GM21786 (cell line): ENCODE measurements at regions not wholly inside any gene's neighbourhood (a gene's known extent, or its start where the extent isn't known, plus 50 kb on each side); places are given as distances from the start of the nearest gene placed in this dataset.
A peak's percentile ranks its signal among the peaks of the same experiment; 100 is the strongest.

ENCODE experiments used
- ATAC-seq: cut with Tn5 transposase; IDR thresholded peaks from one replicate; pipeline ENCODE4 v1.9.1; 2021; ENCODE audit not compliant: unreplicated experiment

- no peak for ATAC-seq
Measured at GRCh38 chr6:25061289-25061936, 125.7 kb upstream of the RIPOR2 start.

GRCh38 chr6:25062070-25062811, 126.5 kb upstream of the RIPOR2 start:
- no peak for ATAC-seq

GRCh38 chr6:25064006-25064405, 128.2 kb upstream of the RIPOR2 start:
- ATAC-seq: no peak

- ATAC-seq: no peak
Measured at GRCh38 chr6:25065666-25066065, 129.9 kb upstream of the RIPOR2 start.

GRCh38 chr6:25066593-25066992, 130.8 kb upstream of the RIPOR2 start:
- no peak for ATAC-seq

- no peak for ATAC-seq
Measured at GRCh38 chr6:25068866-25069265, 133.1 kb upstream of the RIPOR2 start.

- ATAC-seq: peak; percentile 78
Measured at GRCh38 chr6:25070547-25071366, 135.0 kb upstream of the RIPOR2 start.

- ATAC-seq: no peak
Measured at GRCh38 chr6:25078141-25078540, 142.4 kb upstream of the RIPOR2 start.

GRCh38 chr6:25083784-25084507, 148.2 kb upstream of the RIPOR2 start:
- no peak for ATAC-seq

GRCh38 chr6:25084508-25084833, 148.7 kb upstream of the RIPOR2 start:
- ATAC-seq: no peak

GRCh38 chr6:25085756-25086155, 150.0 kb upstream of the RIPOR2 start:
- no peak for ATAC-seq

- ATAC-seq: no peak
Measured at GRCh38 chr6:25086500-25087091, 150.8 kb upstream of the RIPOR2 start.

- ATAC-seq: no peak
Measured at GRCh38 chr6:25088513-25088912, 152.8 kb upstream of the RIPOR2 start.

- ATAC-seq: no peak
Measured at GRCh38 chr6:25089442-25089841, 153.7 kb upstream of the RIPOR2 start.

GRCh38 chr6:25094726-25095125, 159.0 kb upstream of the RIPOR2 start:
- no peak for ATAC-seq

GRCh38 chr6:25100288-25100687, 164.5 kb upstream of the RIPOR2 start:
- ATAC-seq: no peak

- peak; percentile 74 for ATAC-seq
Measured at GRCh38 chr6:25103603-25104002, 167.8 kb upstream of the RIPOR2 start.

- ATAC-seq: no peak
Measured at GRCh38 chr6:25105070-25105925, 169.5 kb upstream of the RIPOR2 start.

- ATAC-seq: peak; percentile 58
Measured at GRCh38 chr6:25107218-25107617, 171.5 kb upstream of the RIPOR2 start.

- no peak for ATAC-seq
Measured at GRCh38 chr6:25111782-25112181, 167.4 kb upstream of the CARMIL1 start.
